HEK293 (cell line): ENCODE measurements at regions not wholly inside any gene's neighbourhood (a gene's known extent, or its start where the extent isn't known, plus 50 kb on each side); places are given as distances from the start of the nearest gene placed in this dataset.

Source experiments
- CTCF ChIA-PET: fragments of 350-600 bp; formaldehyde crosslinking; extraction: SDS; loops from one replicate; lab custom pipeline; 2021; ENCODE audit warnings: antibody characterized with exemption; lab: Yijun Ruan, JAX
- POLR2A ChIA-PET: fragments of 300-600 bp; formaldehyde crosslinking; extraction: SDS; loops from one replicate; lab custom pipeline; 2020; ENCODE audit warnings: antibody characterized with exemption, inconsistent platforms; lab: Yijun Ruan, JAX
- H3K27ac ChIP-seq: fragments of 200-500 bp; sonication (Bioruptor generic); 2 replicates; pipeline ENCODE4 v1.5.1; 2014; ENCODE audit warnings: low read depth, low read length, control low read depth, inconsistent platforms; ENCODE audit errors: extremely low read depth
- H3K36me3 ChIP-seq, 2 experiments: fragments of 200-500 bp in 1 of 2; sonication (Bioruptor generic) in 1 of 2; 1 replicate in 1 of 2; 2 replicates in 1 of 2; pipeline ENCODE4 v1.5.1; 2014 to 2017; ENCODE audit warnings: inconsistent platforms in 2 of 2, low read length in 2 of 2; ENCODE audit not compliant: control insufficient read depth in 2 of 2, insufficient read depth in 1 of 2
- H3K4me1 ChIP-seq: fragments of 200-500 bp; sonication (Bioruptor generic); 2 replicates; pipeline ENCODE4 v1.5.1; 2014; ENCODE audit warnings: mild to moderate bottlenecking, low read length, inconsistent platforms; ENCODE audit not compliant: control insufficient read depth, insufficient read depth
- H3K4me3 ChIP-seq: 2 replicates; pipeline ENCODE4 v1.5.1; 2011; ENCODE audit warnings: low read depth, mild to moderate bottlenecking, control low read depth, low read length, moderate library complexity
- H3K9me3 ChIP-seq: fragments of 200-500 bp; sonication (Bioruptor generic); 2 replicates; pipeline ENCODE4 v1.5.1; 2014; ENCODE audit warnings: low read depth, low read length, inconsistent platforms; ENCODE audit not compliant: control insufficient read depth, insufficient read depth
- ATF2 ChIP-seq: fragments of 450-650 bp; formaldehyde crosslinking; IDR thresholded peaks from 2 replicates; pipeline ENCODE4 v1.5.1; 2016; ENCODE audit warnings: missing biosample characterization, missing genetic modification characterization, low read depth
- GLIS1 ChIP-seq: fragments of 450-650 bp; formaldehyde crosslinking; IDR thresholded peaks from 2 replicates; pipeline ENCODE4 v1.5.1; 2016; ENCODE audit warnings: missing biosample characterization, missing genetic modification characterization
- HOXC10 ChIP-seq: sonication (generic); formaldehyde crosslinking; IDR thresholded peaks from 2 replicates; pipeline ENCODE4 v1.8.1; 2023; ENCODE audit warnings: mild to moderate bottlenecking, missing genetic modification reagents
- IKZF3 ChIP-seq: fragments of 450-650 bp; IDR thresholded peaks from 2 replicates; pipeline ENCODE4 v1.5.0; 2018; ENCODE audit warnings: missing biosample characterization, mild to moderate bottlenecking, missing genetic modification characterization, moderate library complexity
- MYNN ChIP-seq: fragments of 450-650 bp; formaldehyde crosslinking; IDR thresholded peaks from 2 replicates; pipeline ENCODE4 v1.5.1; 2016; ENCODE audit warnings: missing biosample characterization, missing genetic modification characterization, borderline replicate concordance
- SALL2 ChIP-seq: fragments of 450-650 bp; formaldehyde crosslinking; IDR thresholded peaks from 2 replicates; pipeline ENCODE4 v1.5.0; 2017; ENCODE audit warnings: missing biosample characterization, mild to moderate bottlenecking, missing genetic modification characterization, borderline replicate concordance
- SP3 ChIP-seq: fragments of 450-650 bp; formaldehyde crosslinking; IDR thresholded peaks from 2 replicates; pipeline ENCODE4 v1.5.1; 2016; ENCODE audit warnings: missing biosample characterization, missing genetic modification characterization
- ZBTB1 ChIP-seq: fragments of 450-650 bp; formaldehyde crosslinking; IDR thresholded peaks from 2 replicates; pipeline ENCODE4 v1.5.1; 2016; ENCODE audit warnings: missing biosample characterization, missing genetic modification characterization
- ZBTB8A ChIP-seq: fragments of 450-650 bp; formaldehyde crosslinking; IDR thresholded peaks from 2 replicates; pipeline ENCODE4 v1.5.1; 2016; ENCODE audit warnings: missing biosample characterization, missing genetic modification characterization
- ZNF239 ChIP-seq: fragments of 450-650 bp; formaldehyde crosslinking; IDR thresholded peaks from 2 replicates; pipeline ENCODE4 v1.5.1; 2016; ENCODE audit warnings: missing biosample characterization, missing genetic modification characterization
- ZNF335 ChIP-seq: fragments of 450-650 bp; formaldehyde crosslinking; conservative IDR thresholded peaks from 2 replicates; pipeline ENCODE4 v1.5.1; 2016; ENCODE audit warnings: missing biosample characterization, missing genetic modification characterization
- ZNF350 ChIP-seq: fragments of 450-650 bp; formaldehyde crosslinking; IDR thresholded peaks from 2 replicates; pipeline ENCODE4 v1.5.0; 2017; ENCODE audit warnings: missing biosample characterization, mild to moderate bottlenecking, missing genetic modification characterization
- ZNF37A ChIP-seq: fragments of 450-650 bp; IDR thresholded peaks from 2 replicates; pipeline ENCODE4 v1.5.1; 2018; ENCODE audit warnings: missing biosample characterization, missing genetic modification characterization
- ZNF391 ChIP-seq: fragments of 450-650 bp; formaldehyde crosslinking; IDR thresholded peaks from 2 replicates; pipeline ENCODE4 v1.5.1; 2016; ENCODE audit warnings: low read depth, missing biosample characterization, missing genetic modification characterization, borderline replicate concordance
- ZNF416 ChIP-seq: fragments of 450-650 bp; formaldehyde crosslinking; IDR thresholded peaks from 2 replicates; pipeline ENCODE4 v1.5.1; 2016; ENCODE audit warnings: missing biosample characterization, missing genetic modification characterization
- ZNF501 ChIP-seq: fragments of 450-650 bp; formaldehyde crosslinking; IDR thresholded peaks from 2 replicates; pipeline ENCODE4 v1.5.1; 2016; ENCODE audit warnings: missing biosample characterization, missing genetic modification characterization
- ZNF560 ChIP-seq: fragments of 450-650 bp; formaldehyde crosslinking; IDR thresholded peaks from 2 replicates; pipeline ENCODE4 v1.5.1; 2017; ENCODE audit warnings: missing biosample characterization, missing genetic modification characterization, borderline replicate concordance
- ZNF580 ChIP-seq: fragments of 450-650 bp; formaldehyde crosslinking; IDR thresholded peaks from 2 replicates; pipeline ENCODE4 v1.5.1; 2016; ENCODE audit warnings: missing biosample characterization, missing genetic modification characterization
- ZNF623 ChIP-seq: fragments of 450-650 bp; formaldehyde crosslinking; IDR thresholded peaks from 2 replicates; pipeline ENCODE4 v1.5.1; 2016; ENCODE audit warnings: missing biosample characterization, missing genetic modification characterization
- ZNF639 ChIP-seq: fragments of 450-650 bp; formaldehyde crosslinking; IDR thresholded peaks from 2 replicates; pipeline ENCODE4 v1.5.1; 2016; ENCODE audit warnings: missing biosample characterization, missing genetic modification characterization
- ZNF76 ChIP-seq: fragments of 450-650 bp; formaldehyde crosslinking; IDR thresholded peaks from 2 replicates; pipeline ENCODE4; 2016; ENCODE audit warnings: low read depth, missing biosample characterization, missing genetic modification characterization, borderline replicate concordance
- ZSCAN4 ChIP-seq: fragments of 450-650 bp; formaldehyde crosslinking; IDR thresholded peaks from 2 replicates; pipeline ENCODE4 v1.5.1; 2017; ENCODE audit warnings: missing biosample characterization, missing genetic modification characterization

GRCh38 chr11:80632691-80633090 lies 1191.9 kb upstream of the TENM4 start (continued):
- no peak for TF ChIP-seq GLIS1
- no peak for TF ChIP-seq ZNF37A (tag by site-specific recombination)
- TF ChIP-seq ZBTB1 (tag by site-specific recombination), result no peak
- no peak for TF ChIP-seq IKZF3 (tag by site-specific recombination)
- TF ChIP-seq SP3 (tag by site-specific recombination), result no peak
- TF ChIP-seq ZNF501 (tag by site-specific recombination), result no peak
- TF ChIP-seq SALL2 (tag by site-specific recombination), result no peak
- no peak for TF ChIP-seq ZNF560 (tag by site-specific recombination)
- no peak for TF ChIP-seq ZBTB8A (tag by site-specific recombination)
- TF ChIP-seq ZSCAN4 (tag by site-specific recombination), result no peak
- TF ChIP-seq ZNF239 (tag by site-specific recombination), result no peak
- no peak for TF ChIP-seq ZNF416
- no peak for TF ChIP-seq ZNF350 (tag by site-specific recombination)
- TF ChIP-seq ZNF639 (tag by site-specific recombination), result no peak

GRCh38 chr11:80632156-80632555 lies 1191.3 kb upstream of the TENM4 start:
- no peak overlapping the region for H3K4me3 ChIP-seq
- ChIA-PET POLR2A (no interaction called here), CTCF (no interaction called here)
- H3K36me3 ChIP-seq, result no peaks in the 10 kb centered on the region
- no peak overlapping the region for H3K27ac ChIP-seq
- H3K9me3 ChIP-seq, result no peaks in the 10 kb centered on the region
- no peaks in the 10 kb centered on the region for H3K4me1 ChIP-seq
- TF ChIP-seq ZNF335, result no peak
- TF ChIP-seq ZNF76 (tag by site-specific recombination), result no peak
- no peak for TF ChIP-seq MYNN (tag by site-specific recombination)
- no peak for TF ChIP-seq ATF2 (tag by site-specific recombination)
- no peak for TF ChIP-seq ZNF580

- H3K27ac ChIP-seq, result no peak overlapping the region
- H3K4me3 ChIP-seq, result no peak overlapping the region
- ChIA-PET CTCF (no interaction called here), POLR2A (no interaction called here)
- no peaks in the 10 kb centered on the region for H3K9me3 ChIP-seq
- no peak for TF ChIP-seq HOXC10 (CRISPR knock-in tag)
- no peak for TF ChIP-seq ZNF623 (tag by site-specific recombination)
- no peak for TF ChIP-seq SP3 (tag by site-specific recombination)
- no peak for TF ChIP-seq ZNF391 (tag by site-specific recombination)
- H3K4me1 ChIP-seq, result no peaks in the 10 kb centered on the region
- H3K36me3 ChIP-seq, result no peaks in the 10 kb centered on the region
Measured at GRCh38 chr11:80629466-80629865, 1188.6 kb upstream of the TENM4 start.
